ENCODE measurements at regions not wholly inside any gene's neighbourhood (a gene's known extent, or its start where the extent isn't known, plus 50 kb on each side); places are given as distances from the start of the nearest gene placed in this dataset.
A peak's percentile ranks its signal among the peaks of the same experiment; 100 is the strongest.

GRCh38 chr15:88982304-88982945 is 69.2 kb upstream of the MFGE8 start:
- Histone ChIP-seq H3K4me3 (ENCODE audit: low read length in 2 of 2) (no peak overlapping the region), H2AFZ (ENCODE audit: low read length) (no peak overlapping the region), H3K4me2 (ENCODE audit: insufficient read depth, low read length, poor library complexity, severe bottlenecking) (no peak overlapping the region), H3K27me3 (ENCODE audit: control insufficient read depth in 3 of 3, insufficient read depth in 3 of 3, low read depth in 1 of 3, low read length in 3 of 3) (peaks cover 0 to 5% (median 0%) of the 10 kb centered on the region in 3 experiments), H2BK5ac (ENCODE audit: low read length) (no peak overlapping the region), H3K9me3 (replicated peaks in 1 of 2; ENCODE audit: control insufficient read depth in 2 of 2, insufficient read depth in 1 of 2, low read depth in 1 of 2, low read length in 2 of 2) (no peaks in the 10 kb centered on the region), H3K27ac (replicated peaks; ENCODE audit: low read length) (no peak overlapping the region), H2BK12ac (ENCODE audit: low read length) (no peak overlapping the region), H3K14ac (ENCODE audit: low read length) (no peak overlapping the region), H3K23ac (ENCODE audit: low read depth, low read length, poor library complexity) (no peak overlapping the region), H4K91ac (ENCODE audit: low read depth, low read length, poor library complexity) (no peak overlapping the region), H4K8ac (ENCODE audit: low read depth, low read length) (no peak overlapping the region), H2AK5ac (ENCODE audit: low read depth, low read length) (no peak overlapping the region), H3K18ac (ENCODE audit: low read length) (peak overlapping the region; percentile 53), H3K4me1 (ENCODE audit: control insufficient read depth in 2 of 2, insufficient read depth in 1 of 2, low read depth in 1 of 2, low read length in 2 of 2) (peaks cover 0 to 8% of the 10 kb centered on the region in 2 donors), H3K79me1 (ENCODE audit: low read depth, low read length) (no peaks in the 10 kb centered on the region), H2BK15ac (ENCODE audit: low read length) (no peak overlapping the region), H3K4ac (ENCODE audit: low read length) (no peak overlapping the region), H2BK120ac (ENCODE audit: low read depth, low read length) (peak overlapping the region; percentile 82), H3K36me3 (replicated peaks in 1 of 2; ENCODE audit: control insufficient read depth in 2 of 2, insufficient read depth in 2 of 2, low read length in 2 of 2) (no peaks in the 10 kb centered on the region), H3K9ac (ENCODE audit: low read depth, low read length, poor library complexity) (no peak overlapping the region)
- DNase-seq (ENCODE audit: low spot score), result no peak
- WGBS, 2 donors (ENCODE audit: extremely low coverage in 2 of 2, insufficient read length in 2 of 2, insufficient replicate concordance in 1 of 2), result no CpG with 5 or more reads among the region's 7 CpGs

- Histone ChIP-seq H3K4me1 (ENCODE audit: control insufficient read depth in 2 of 2, insufficient read depth in 1 of 2, low read depth in 1 of 2, low read length in 2 of 2) (peaks cover 4 to 12% of the 10 kb centered on the region in 2 donors), H3K9me3 (replicated peaks in 1 of 2; ENCODE audit: control insufficient read depth in 2 of 2, insufficient read depth in 1 of 2, low read depth in 1 of 2, low read length in 2 of 2) (no peaks in the 10 kb centered on the region), H3K14ac (ENCODE audit: low read length) (no peak overlapping the region), H3K27ac (replicated peaks; ENCODE audit: low read length) (no peak overlapping the region), H3K4me2 (ENCODE audit: insufficient read depth, low read length, poor library complexity, severe bottlenecking) (no peak overlapping the region), H2AK5ac (ENCODE audit: low read depth, low read length) (no peak overlapping the region), H3K27me3 (ENCODE audit: control insufficient read depth in 3 of 3, insufficient read depth in 3 of 3, low read depth in 1 of 3, low read length in 3 of 3) (peaks cover 0 to 10% (median 0%) of the 10 kb centered on the region in 3 experiments), H2BK5ac (ENCODE audit: low read length) (no peak overlapping the region), H3K9ac (ENCODE audit: low read depth, low read length, poor library complexity) (no peak overlapping the region), H3K18ac (ENCODE audit: low read length) (no peak overlapping the region), H4K8ac (ENCODE audit: low read depth, low read length) (no peak overlapping the region), H3K79me1 (ENCODE audit: low read depth, low read length) (no peaks in the 10 kb centered on the region), H2AFZ (ENCODE audit: low read length) (no peak overlapping the region), H3K23ac (ENCODE audit: low read depth, low read length, poor library complexity) (no peak overlapping the region), H2BK120ac (ENCODE audit: low read depth, low read length) (no peak overlapping the region), H2BK12ac (ENCODE audit: low read length) (no peak overlapping the region), H3K36me3 (replicated peaks in 1 of 2; ENCODE audit: control insufficient read depth in 2 of 2, insufficient read depth in 2 of 2, low read length in 2 of 2) (no peaks in the 10 kb centered on the region), H3K4me3 (ENCODE audit: low read length in 2 of 2) (no peak overlapping the region), H3K4ac (ENCODE audit: low read length) (no peak overlapping the region), H4K91ac (ENCODE audit: low read depth, low read length, poor library complexity) (no peak overlapping the region), H2BK15ac (ENCODE audit: low read length) (no peak overlapping the region)
- no CpG with 5 or more reads among the region's 2 CpGs for WGBS, 2 donors (ENCODE audit: extremely low coverage in 2 of 2, insufficient read length in 2 of 2, insufficient replicate concordance in 1 of 2)
- no peak for DNase-seq (ENCODE audit: low spot score)
Measured at GRCh38 chr15:88982946-88983342, 69.8 kb upstream of the MFGE8 start.

- Histone ChIP-seq H4K91ac (ENCODE audit: low read depth, low read length, poor library complexity) (no peak overlapping the region), H3K9ac (ENCODE audit: low read depth, low read length, poor library complexity) (no peak overlapping the region), H4K8ac (ENCODE audit: low read depth, low read length) (no peak overlapping the region), H3K18ac (ENCODE audit: low read length) (no peak overlapping the region), H3K27me3 (ENCODE audit: control insufficient read depth in 3 of 3, insufficient read depth in 3 of 3, low read depth in 1 of 3, low read length in 3 of 3) (peaks cover 0 to 14% (median 0%) of the 10 kb centered on the region in 3 experiments), H3K79me1 (ENCODE audit: low read depth, low read length) (no peaks in the 10 kb centered on the region), H3K23ac (ENCODE audit: low read depth, low read length, poor library complexity) (no peak overlapping the region), H2BK15ac (ENCODE audit: low read length) (no peak overlapping the region), H3K14ac (ENCODE audit: low read length) (no peak overlapping the region), H3K27ac (replicated peaks; ENCODE audit: low read length) (no peak overlapping the region), H3K36me3 (replicated peaks in 1 of 2; ENCODE audit: control insufficient read depth in 2 of 2, insufficient read depth in 2 of 2, low read length in 2 of 2) (no peaks in the 10 kb centered on the region), H3K4me3 (ENCODE audit: low read length in 2 of 2) (no peak overlapping the region), H2AK5ac (ENCODE audit: low read depth, low read length) (no peak overlapping the region), H2BK5ac (ENCODE audit: low read length) (no peak overlapping the region), H3K4me2 (ENCODE audit: insufficient read depth, low read length, poor library complexity, severe bottlenecking) (no peak overlapping the region), H3K4me1 (ENCODE audit: control insufficient read depth in 2 of 2, insufficient read depth in 1 of 2, low read depth in 1 of 2, low read length in 2 of 2) (peaks cover 4 to 14% of the 10 kb centered on the region in 2 donors), H3K4ac (ENCODE audit: low read length) (no peak overlapping the region), H3K9me3 (replicated peaks in 1 of 2; ENCODE audit: control insufficient read depth in 2 of 2, insufficient read depth in 1 of 2, low read depth in 1 of 2, low read length in 2 of 2) (no peaks in the 10 kb centered on the region), H2BK12ac (ENCODE audit: low read length) (no peak overlapping the region), H2AFZ (ENCODE audit: low read length) (no peak overlapping the region), H2BK120ac (ENCODE audit: low read depth, low read length) (no peak overlapping the region)
- DNase-seq (ENCODE audit: low spot score), result no peak
- no CpG with 5 or more reads among the region's 9 CpGs for WGBS, 2 donors (ENCODE audit: extremely low coverage in 2 of 2, insufficient read length in 2 of 2, insufficient replicate concordance in 1 of 2)
Measured at GRCh38 chr15:88983861-88984429, 70.8 kb upstream of the MFGE8 start.

- H2AFZ ChIP-seq (ENCODE audit: low read length), result peak overlapping the region; percentile 55
- H3K36me3 ChIP-seq (replicated peaks in 1 of 2; ENCODE audit: control insufficient read depth in 2 of 2, insufficient read depth in 2 of 2, low read length in 2 of 2), result no peaks in the 10 kb centered on the region
- H2BK15ac ChIP-seq (ENCODE audit: low read length), result no peak overlapping the region
- no peak overlapping the region for H4K91ac ChIP-seq (ENCODE audit: low read depth, low read length, poor library complexity)
- H3K4me3 ChIP-seq (ENCODE audit: low read length in 2 of 2), result no peak overlapping the region
- no peak for DNase-seq (ENCODE audit: low spot score)
- H3K79me1 ChIP-seq (ENCODE audit: low read depth, low read length), result no peaks in the 10 kb centered on the region
- H3K4ac ChIP-seq (ENCODE audit: low read length), result no peak overlapping the region
- H2BK120ac ChIP-seq (ENCODE audit: low read depth, low read length), result no peak overlapping the region
- H3K27ac ChIP-seq (replicated peaks; ENCODE audit: low read length), result no peak overlapping the region
- no CpG with 5 or more reads among the region's 14 CpGs for WGBS, 2 donors (ENCODE audit: extremely low coverage in 2 of 2, insufficient read length in 2 of 2, insufficient replicate concordance in 1 of 2)
- no peak overlapping the region for H3K23ac ChIP-seq (ENCODE audit: low read depth, low read length, poor library complexity)
- H3K27me3 ChIP-seq (ENCODE audit: control insufficient read depth in 3 of 3, insufficient read depth in 3 of 3, low read depth in 1 of 3, low read length in 3 of 3), result peaks cover 0 to 17% (median 0%) of the 10 kb centered on the region in 3 experiments
- H2BK5ac ChIP-seq (ENCODE audit: low read length), result no peak overlapping the region
- H3K4me1 ChIP-seq (ENCODE audit: control insufficient read depth in 2 of 2, insufficient read depth in 1 of 2, low read depth in 1 of 2, low read length in 2 of 2), result peaks cover 4 to 14% of the 10 kb centered on the region in 2 donors
- no peak overlapping the region for H3K9ac ChIP-seq (ENCODE audit: low read depth, low read length, poor library complexity)
- H3K9me3 ChIP-seq (replicated peaks in 1 of 2; ENCODE audit: control insufficient read depth in 2 of 2, insufficient read depth in 1 of 2, low read depth in 1 of 2, low read length in 2 of 2), result no peaks in the 10 kb centered on the region
- H3K14ac ChIP-seq (ENCODE audit: low read length), result no peak overlapping the region
- H2BK12ac ChIP-seq (ENCODE audit: low read length), result no peak overlapping the region
- H3K4me2 ChIP-seq (ENCODE audit: insufficient read depth, low read length, poor library complexity, severe bottlenecking), result no peak overlapping the region
- no peak overlapping the region for H2AK5ac ChIP-seq (ENCODE audit: low read depth, low read length)
- no peak overlapping the region for H4K8ac ChIP-seq (ENCODE audit: low read depth, low read length)
- no peak overlapping the region for H3K18ac ChIP-seq (ENCODE audit: low read length)
Measured at GRCh38 chr15:88985547-88986393, 72.6 kb upstream of the MFGE8 start.
